CD4-positive, CD25-positive, alpha-beta regulatory T cell (primary cell): ENCODE measurements at regions not wholly inside any gene's neighbourhood (a gene's known extent, or its start where the extent isn't known, plus 50 kb on each side); places are given as distances from the start of the nearest gene placed in this dataset.
A peak's percentile ranks its signal among the peaks of the same experiment; 100 is the strongest.

Experiments
- ATAC-seq, 2 donors: fragments of 150-1000 bp; cut with Tn5 transposase; one replicate each; pipeline ENCODE4 v1.10.0; 2021; ENCODE audit warnings: low read depth in 2 of 2, moderate number of reproducible peaks in 2 of 2, moderate library complexity in 1 of 2
- DNase-seq, 3 donors: peaks; one replicate each; pipeline versions ENCODE4 v3.0.0 to v3.0.0-alpha.2; 2012 to 2022; ENCODE audit warnings: mixed read lengths in 1 of 3
- H3K27ac ChIP-seq: one replicate; pipeline ENCODE4 v1.7.0; 2013; ENCODE audit warnings: mild to moderate bottlenecking, low read length; ENCODE audit not compliant: insufficient read depth, poor library complexity, severe bottlenecking
- H3K27me3 ChIP-seq: one replicate; pipeline ENCODE4 v1.7.0; 2013; ENCODE audit warnings: low read length; ENCODE audit not compliant: control insufficient read depth, insufficient read depth
- H3K36me3 ChIP-seq: one replicate; pipeline ENCODE4 v1.7.0; 2013; ENCODE audit warnings: mild to moderate bottlenecking, low read length, moderate library complexity; ENCODE audit not compliant: control insufficient read depth, insufficient read depth
- H3K4me1 ChIP-seq: 2 replicates; pipeline ENCODE4 v1.7.0; 2013; ENCODE audit warnings: mild to moderate bottlenecking, low read length; ENCODE audit not compliant: insufficient read depth, control insufficient read depth, poor library complexity, severe bottlenecking
- H3K4me3 ChIP-seq: one replicate; pipeline ENCODE4 v1.7.0; 2013; ENCODE audit warnings: low read depth, mild to moderate bottlenecking, low read length, moderate library complexity
- H3K9me3 ChIP-seq, 2 experiments: 1 replicate in 1 of 2; 2 replicates in 1 of 2; pipeline ENCODE4 v1.7.0; 2013; ENCODE audit warnings: low read length in 2 of 2, mild to moderate bottlenecking in 1 of 2, moderate library complexity in 1 of 2; ENCODE audit not compliant: control insufficient read depth in 2 of 2
- H3K27ac Mint-ChIP-seq, 3 donors: one replicate each; pipeline ENCODE4 v1.8.0; 2020 to 2022; ENCODE audit warnings: mild to moderate bottlenecking in 3 of 3, mixed read lengths in 3 of 3, moderate library complexity in 2 of 3
- H3K27me3 Mint-ChIP-seq: one replicate; pipeline ENCODE4 v1.8.0; 2022; ENCODE audit warnings: mild to moderate bottlenecking, mixed read lengths
- H3K36me3 Mint-ChIP-seq: one replicate; pipeline ENCODE4 v1.8.0; 2020; ENCODE audit warnings: mixed read lengths
- H3K4me1 Mint-ChIP-seq, 4 donors: one replicate each; pipeline ENCODE4 v1.8.0; 2020 to 2022; ENCODE audit warnings: mixed read lengths in 4 of 4, mild to moderate bottlenecking in 1 of 4
- H3K4me3 Mint-ChIP-seq, 4 donors: one replicate each; pipeline ENCODE4 v1.8.0; 2020 to 2022; ENCODE audit warnings: mild to moderate bottlenecking in 4 of 4, mixed read lengths in 4 of 4, moderate library complexity in 3 of 4
- H3K9me3 Mint-ChIP-seq, 7 donors: one replicate each; pipeline ENCODE4 v1.8.0; 2020 to 2022; ENCODE audit warnings: mixed read lengths in 7 of 7, mild to moderate bottlenecking in 3 of 7, moderate library complexity in 2 of 7

DNA sequence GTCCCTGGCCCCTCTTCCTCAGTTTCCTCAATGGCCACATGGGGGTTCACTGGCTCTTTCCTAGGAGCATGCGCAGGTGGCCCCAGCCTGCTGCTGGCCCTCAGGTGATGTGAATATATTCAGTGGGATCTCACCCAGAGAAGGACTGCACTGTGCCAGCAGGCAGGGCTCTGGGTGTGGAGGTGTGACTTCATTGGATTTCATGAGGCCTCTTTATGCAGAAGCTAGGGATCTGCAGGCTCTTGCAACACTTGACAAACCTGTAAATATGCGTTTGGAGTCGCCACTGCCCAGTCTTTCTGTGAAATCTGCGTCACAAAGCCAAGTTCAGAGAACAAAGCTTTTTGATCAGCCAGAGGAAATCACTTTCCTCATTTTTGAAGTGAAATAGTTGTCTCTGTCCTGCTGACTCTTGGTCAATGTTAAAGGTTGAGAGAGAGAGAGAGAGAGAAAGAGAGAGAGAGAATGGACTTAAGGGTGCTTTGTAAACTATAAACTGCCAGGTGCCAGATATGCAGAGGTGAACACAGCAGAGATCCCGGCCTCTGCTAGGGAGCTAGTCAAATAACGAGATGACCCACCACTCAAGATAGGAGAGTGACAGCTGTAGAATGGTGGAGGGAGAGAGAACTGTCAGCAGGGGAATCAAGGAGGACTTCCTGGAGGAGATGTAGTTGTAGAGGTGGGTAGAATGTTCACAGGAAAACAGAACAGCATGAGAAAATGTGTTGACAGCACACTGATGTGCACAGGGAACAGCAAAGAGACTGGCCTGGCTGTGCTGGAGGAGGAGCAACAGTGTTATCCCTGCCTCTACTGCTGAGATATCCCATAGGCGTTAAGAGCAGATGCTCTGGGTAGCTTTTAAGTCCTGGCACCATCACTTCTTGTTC, 167.0 kb upstream of the ZNF618 start:
- H3K4me3 Mint-ChIP-seq: no peak overlapping the region
- H3K27ac Mint-ChIP-seq: no peak overlapping the region
- Histone ChIP-seq H3K9me3 (peaks cover 0 to 2% of the 10 kb centered on the region in 2 experiments), H3K27ac (no peak overlapping the region), H3K36me3 (no peaks in the 10 kb centered on the region), H3K4me1 (no peaks in the 10 kb centered on the region), H3K27me3 (no peaks in the 10 kb centered on the region), H3K4me3 (no peak overlapping the region)
- H3K4me1 Mint-ChIP-seq: no peaks in the 10 kb centered on the region
- H3K36me3 Mint-ChIP-seq: no peaks in the 10 kb centered on the region
- H3K27me3 Mint-ChIP-seq: peaks cover 12% of the 10 kb centered on the region
- DNase-seq (no peak), ATAC-seq (no peak)
- peaks cover 0 to 6% (median 2%) of the 10 kb centered on the region in 7 donors for H3K9me3 Mint-ChIP-seq

DNA sequence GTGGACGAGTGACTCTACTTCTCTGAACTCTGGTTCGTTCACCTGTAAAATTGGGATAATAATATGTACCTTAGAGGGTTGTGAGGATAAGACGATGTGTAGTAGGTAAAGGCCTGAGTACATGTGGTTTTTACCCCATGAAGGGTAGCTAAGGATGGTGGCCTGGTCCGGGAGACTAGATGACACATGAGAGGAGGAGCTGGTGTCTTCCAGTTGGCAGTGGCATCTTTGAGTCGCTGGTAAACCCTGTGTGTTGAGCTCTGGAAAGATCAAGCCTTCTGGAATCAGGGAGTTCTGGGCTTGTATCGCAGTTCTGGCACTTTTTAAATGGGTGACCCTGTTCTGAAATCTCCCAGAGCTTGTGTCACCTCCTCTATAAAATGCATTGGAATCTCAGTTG, 166.4 kb upstream of the ZNF618 start:
- Mint-ChIP-seq H3K4me3 (no peak overlapping the region), H3K27ac (no peak overlapping the region), H3K9me3 (peaks cover 0 to 6% (median 2%) of the 10 kb centered on the region in 7 donors), H3K4me1 (no peaks in the 10 kb centered on the region), H3K27me3 (peaks cover 9% of the 10 kb centered on the region), H3K36me3 (no peaks in the 10 kb centered on the region)
- DNase-seq (no peak), ATAC-seq (no peak)
- no peak overlapping the region for H3K27ac ChIP-seq
- H3K4me1 ChIP-seq: no peaks in the 10 kb centered on the region
- H3K36me3 ChIP-seq: no peaks in the 10 kb centered on the region
- H3K9me3 ChIP-seq: peaks cover 0 to 2% of the 10 kb centered on the region in 2 experiments
- H3K27me3 ChIP-seq: no peaks in the 10 kb centered on the region
- H3K4me3 ChIP-seq: no peak overlapping the region

DNA sequence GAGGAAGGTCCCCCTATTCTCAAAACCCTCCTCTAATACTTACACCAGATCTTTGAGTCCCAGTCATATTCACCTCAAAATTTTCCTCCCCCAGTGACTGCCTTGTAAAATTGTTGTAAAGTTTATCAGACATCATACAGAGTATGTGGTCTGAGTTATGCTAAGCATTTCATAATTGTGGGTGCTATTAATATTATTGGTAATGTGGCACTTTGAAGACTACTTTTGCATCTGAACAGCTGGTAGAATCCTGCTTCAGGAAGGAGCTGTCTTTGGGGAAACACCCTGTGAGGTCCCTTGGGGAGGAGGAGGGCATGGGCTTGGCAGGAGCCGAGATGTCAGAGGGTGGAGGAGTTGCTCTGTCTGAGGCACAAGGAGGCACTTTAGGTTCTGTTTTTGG, 164.9 kb upstream of the ZNF618 start:
- Histone ChIP-seq H3K4me1 (no peaks in the 10 kb centered on the region), H3K27me3 (no peaks in the 10 kb centered on the region), H3K36me3 (no peaks in the 10 kb centered on the region), H3K9me3 (peaks cover 0 to 2% of the 10 kb centered on the region in 2 experiments), H3K27ac (no peak overlapping the region), H3K4me3 (no peak overlapping the region)
- Mint-ChIP-seq H3K27ac (no peak overlapping the region), H3K36me3 (no peaks in the 10 kb centered on the region), H3K9me3 (peaks cover 0 to 10% (median 2%) of the 10 kb centered on the region in 7 donors), H3K27me3 (peaks cover 9% of the 10 kb centered on the region), H3K4me3 (no peak overlapping the region), H3K4me1 (no peaks in the 10 kb centered on the region)
- DNase-seq (no peak), ATAC-seq (no peak)

DNA sequence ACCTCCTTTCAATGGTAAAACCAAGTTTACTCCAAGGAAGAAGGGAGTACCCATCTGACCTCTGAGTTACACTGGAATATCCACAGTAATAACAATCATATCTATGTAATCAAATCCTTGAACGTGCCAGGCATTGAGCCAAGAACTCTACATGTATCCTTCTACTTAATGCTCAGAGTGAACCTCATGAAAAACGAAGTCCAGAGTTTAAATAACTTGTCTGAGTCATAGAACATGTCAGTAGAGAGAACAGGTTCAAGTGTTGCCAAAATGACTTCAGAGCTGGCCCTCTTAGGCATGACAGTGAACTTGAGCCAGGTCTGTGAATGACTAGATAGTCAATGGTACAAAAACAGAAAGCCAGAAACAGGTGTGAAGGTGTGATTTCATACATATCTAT, 164.1 kb upstream of the ZNF618 start:
- Mint-ChIP-seq H3K27ac (no peak overlapping the region), H3K4me3 (no peak overlapping the region), H3K4me1 (no peaks in the 10 kb centered on the region), H3K36me3 (no peaks in the 10 kb centered on the region), H3K9me3 (peaks cover 0 to 9% (median 2%) of the 10 kb centered on the region in 7 donors), H3K27me3 (peaks cover 9% of the 10 kb centered on the region)
- Histone ChIP-seq H3K4me1 (no peaks in the 10 kb centered on the region), H3K4me3 (no peak overlapping the region), H3K9me3 (peaks cover 0 to 2% of the 10 kb centered on the region in 2 experiments), H3K27me3 (no peaks in the 10 kb centered on the region), H3K36me3 (no peaks in the 10 kb centered on the region), H3K27ac (no peak overlapping the region)
- no peak for ATAC-seq
- no peak for DNase-seq

DNA sequence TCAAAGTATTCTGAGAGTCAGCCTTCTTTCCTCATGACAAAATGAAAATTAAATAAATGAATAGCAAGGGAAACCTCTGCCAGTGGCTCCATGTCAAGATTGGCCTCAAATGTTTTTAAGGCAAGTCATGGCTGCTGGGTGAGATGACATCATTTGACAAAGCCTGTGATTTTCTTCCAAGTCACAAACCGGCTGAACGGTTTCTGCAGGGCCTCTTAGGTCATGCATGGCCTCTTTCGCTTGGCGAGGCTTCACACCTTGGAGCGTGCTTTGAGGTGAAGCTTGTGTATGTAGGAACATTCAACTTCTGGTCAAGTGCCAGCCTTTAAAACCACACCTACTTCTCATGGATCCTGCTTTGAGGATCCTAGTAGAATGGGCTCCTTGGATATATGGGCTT, 161.0 kb upstream of the ZNF618 start:
- Mint-ChIP-seq H3K9me3 (peaks cover 0 to 8% (median 0%) of the 10 kb centered on the region in 7 donors), H3K27me3 (peaks cover 20% of the 10 kb centered on the region), H3K27ac (no peak overlapping the region), H3K4me1 (no peaks in the 10 kb centered on the region), H3K4me3 (no peak overlapping the region), H3K36me3 (no peaks in the 10 kb centered on the region)
- no peak overlapping the region for H3K27ac ChIP-seq
- DNase-seq (no peak), ATAC-seq (no peak)
- H3K4me3 ChIP-seq: no peak overlapping the region
- no peaks in the 10 kb centered on the region for H3K36me3 ChIP-seq
- H3K4me1 ChIP-seq: no peaks in the 10 kb centered on the region
- no peaks in the 10 kb centered on the region for H3K27me3 ChIP-seq
- H3K9me3 ChIP-seq: no peaks in the 10 kb centered on the region

DNA sequence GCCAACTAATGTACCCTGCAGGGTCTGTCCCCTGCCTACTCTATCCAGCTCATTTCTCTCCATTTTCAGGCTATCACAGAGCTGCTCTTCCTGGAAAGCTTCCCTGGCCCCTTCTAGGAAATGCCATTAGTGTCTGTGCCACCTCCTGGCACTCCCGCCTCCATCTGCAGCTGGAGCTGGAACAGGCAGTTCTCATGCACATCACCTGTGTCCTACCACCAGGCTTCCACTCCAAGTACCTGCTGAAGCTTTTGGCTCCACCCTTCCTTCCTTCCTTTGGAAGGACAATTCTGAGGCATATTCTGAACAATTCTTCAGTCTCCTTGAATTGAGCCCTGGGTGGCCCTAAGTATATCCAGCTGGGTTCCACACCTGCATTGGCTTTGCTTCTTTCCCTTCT, 156.2 kb upstream of the ZNF618 start:
- Mint-ChIP-seq H3K4me1 (no peaks in the 10 kb centered on the region), H3K9me3 (peaks cover 0 to 13% (median 0%) of the 10 kb centered on the region in 7 donors), H3K36me3 (no peaks in the 10 kb centered on the region), H3K4me3 (no peak overlapping the region), H3K27ac (no peak overlapping the region), H3K27me3 (peaks cover 10% of the 10 kb centered on the region)
- ATAC-seq (no peak), DNase-seq (no peak)
- no peaks in the 10 kb centered on the region for H3K27me3 ChIP-seq
- no peaks in the 10 kb centered on the region for H3K9me3 ChIP-seq
- H3K36me3 ChIP-seq: no peaks in the 10 kb centered on the region
- H3K4me3 ChIP-seq: no peak overlapping the region
- no peak overlapping the region for H3K27ac ChIP-seq
- H3K4me1 ChIP-seq: no peaks in the 10 kb centered on the region

DNA sequence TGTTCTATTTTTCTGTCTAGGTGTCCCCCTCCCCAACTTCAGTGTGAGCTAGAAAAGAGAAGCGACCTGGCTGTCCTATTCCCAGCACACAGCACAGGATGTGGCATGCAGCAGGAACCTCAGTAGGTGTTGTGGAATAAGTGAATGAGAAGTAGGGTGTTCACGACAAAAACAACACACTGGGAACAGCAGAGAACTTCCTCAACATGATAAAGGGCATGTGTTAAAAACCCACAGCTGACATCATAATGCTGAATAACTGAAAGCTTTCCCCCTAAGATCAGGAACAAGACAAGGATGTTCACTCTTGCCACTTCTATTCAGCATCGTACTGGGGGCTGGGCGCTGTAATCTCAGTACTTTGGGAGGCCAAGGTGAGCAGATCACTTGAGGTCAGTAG, 155.6 kb upstream of the ZNF618 start:
- Mint-ChIP-seq H3K9me3 (peaks cover 0 to 11% (median 0%) of the 10 kb centered on the region in 7 donors), H3K4me3 (no peak overlapping the region), H3K27ac (peak overlapping the region in 1 of 3 donors; percentile 38), H3K36me3 (no peaks in the 10 kb centered on the region), H3K27me3 (peaks cover 10% of the 10 kb centered on the region), H3K4me1 (no peaks in the 10 kb centered on the region)
- no peaks in the 10 kb centered on the region for H3K27me3 ChIP-seq
- H3K9me3 ChIP-seq: no peaks in the 10 kb centered on the region
- no peaks in the 10 kb centered on the region for H3K4me1 ChIP-seq
- DNase-seq: no peak
- no peaks in the 10 kb centered on the region for H3K36me3 ChIP-seq
- H3K27ac ChIP-seq: no peak overlapping the region
- no peak for ATAC-seq
- H3K4me3 ChIP-seq: no peak overlapping the region

DNA sequence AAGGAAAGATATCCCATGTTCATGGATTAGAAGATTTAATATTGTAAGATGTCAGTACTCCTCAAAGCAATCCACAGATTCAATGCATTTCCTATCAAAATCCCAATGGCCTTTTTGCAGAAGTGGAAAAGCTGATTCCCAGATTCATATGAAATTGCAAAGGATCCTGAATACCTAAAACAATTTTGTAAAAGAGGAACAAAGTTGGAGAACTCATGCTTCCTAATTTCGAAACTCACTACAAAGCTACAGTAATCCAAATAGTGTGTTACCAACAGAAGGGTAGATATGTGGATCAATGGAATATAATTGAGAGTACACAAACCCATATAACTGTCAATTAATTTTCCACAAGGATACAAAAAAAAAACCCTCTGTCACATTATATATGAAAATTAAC, 154.3 kb upstream of the ZNF618 start:
- no peak overlapping the region for H3K4me3 Mint-ChIP-seq
- peaks cover 0 to 5% (median 0%) of the 10 kb centered on the region in 7 donors for H3K9me3 Mint-ChIP-seq
- H3K36me3 Mint-ChIP-seq: no peaks in the 10 kb centered on the region
- no peaks in the 10 kb centered on the region for H3K36me3 ChIP-seq
- no peak overlapping the region for H3K27ac ChIP-seq
- no peaks in the 10 kb centered on the region for H3K4me1 ChIP-seq
- H3K27ac Mint-ChIP-seq: no peak overlapping the region
- H3K4me1 Mint-ChIP-seq: no peaks in the 10 kb centered on the region
- no peak for DNase-seq
- peaks cover 10% of the 10 kb centered on the region for H3K27me3 Mint-ChIP-seq
- no peak overlapping the region for H3K4me3 ChIP-seq
- ATAC-seq: no peak
- no peaks in the 10 kb centered on the region for H3K9me3 ChIP-seq
- no peaks in the 10 kb centered on the region for H3K27me3 ChIP-seq
